ENCODE measurements at regions not wholly inside any gene's neighbourhood (a gene's known extent, or its start where the extent isn't known, plus 50 kb on each side); places are given as distances from the start of the nearest gene placed in this dataset.
"Not testable (repeated sequence)": the region's sequence is repeated elsewhere in the genome, so short reads cannot be mapped to it uniquely, and the experiment has no call there.

DNA sequence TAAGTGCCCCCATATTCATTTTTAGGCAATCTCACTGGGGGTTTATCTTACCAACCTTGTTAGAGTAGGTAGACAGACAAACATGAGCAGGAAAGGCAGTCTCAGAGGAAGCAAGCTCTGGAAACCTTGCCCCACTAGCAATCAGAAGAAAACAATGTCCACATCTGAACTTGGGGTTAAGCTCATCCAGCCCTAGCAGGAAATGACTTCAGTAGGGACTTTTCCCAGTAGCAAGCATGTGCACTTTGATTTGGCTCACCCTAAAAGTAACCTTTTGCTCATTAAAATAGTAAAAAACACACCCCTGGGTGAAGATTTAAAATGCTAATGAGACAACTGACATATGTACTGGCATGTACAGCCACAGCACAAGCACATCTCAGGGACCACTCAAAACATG is 175.5 kb downstream of the AKAIN1 start:
- DNase-seq (ENCODE audit: low read depth in 2 of 2) = no peak

GRCh38 chr18:5015213-5015612 is 181.8 kb downstream of the AKAIN1 start:
- DNase-seq (ENCODE audit: low read depth in 2 of 2) = no peak

DNA sequence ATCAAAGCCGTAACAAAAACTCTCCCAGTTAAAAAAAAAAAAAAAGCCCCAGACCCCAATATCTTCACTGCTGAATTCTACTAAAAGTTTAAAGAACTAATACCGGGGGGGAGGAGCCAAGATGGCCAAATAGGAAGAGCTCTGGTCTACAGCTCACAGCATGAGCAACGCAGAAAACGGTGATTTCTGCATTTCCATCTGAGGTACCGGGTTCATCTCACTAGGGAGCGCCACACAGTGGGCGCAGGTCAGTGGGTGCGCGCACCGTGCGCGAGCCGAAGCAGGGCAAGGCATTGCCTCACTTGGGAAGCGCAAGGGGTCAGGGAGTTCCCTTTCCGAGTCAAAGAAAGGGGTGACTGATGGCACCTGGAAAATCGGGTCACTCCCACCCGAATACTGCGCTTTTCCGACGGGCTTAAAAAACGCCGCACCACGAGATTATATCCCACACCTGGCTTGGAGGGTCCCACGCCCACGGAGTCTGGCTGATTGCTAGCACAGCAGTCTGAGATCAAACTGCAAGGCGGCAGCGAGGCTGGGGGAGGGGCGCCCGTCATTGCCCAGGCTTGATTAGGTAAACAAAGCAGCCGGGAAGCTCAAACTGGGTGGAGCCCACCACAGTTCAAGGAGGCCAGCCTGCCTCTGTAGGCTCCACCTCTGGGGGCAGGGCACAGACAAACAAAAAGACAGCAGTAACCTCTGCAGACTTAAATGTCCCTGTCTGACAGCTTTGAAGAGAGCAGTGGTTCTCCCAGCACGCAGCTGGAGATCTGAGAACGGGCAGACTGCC is 192.8 kb downstream of the AKAIN1 start:
- not testable (repeated sequence) for DNase-seq (ENCODE audit: low read depth in 2 of 2)

DNA sequence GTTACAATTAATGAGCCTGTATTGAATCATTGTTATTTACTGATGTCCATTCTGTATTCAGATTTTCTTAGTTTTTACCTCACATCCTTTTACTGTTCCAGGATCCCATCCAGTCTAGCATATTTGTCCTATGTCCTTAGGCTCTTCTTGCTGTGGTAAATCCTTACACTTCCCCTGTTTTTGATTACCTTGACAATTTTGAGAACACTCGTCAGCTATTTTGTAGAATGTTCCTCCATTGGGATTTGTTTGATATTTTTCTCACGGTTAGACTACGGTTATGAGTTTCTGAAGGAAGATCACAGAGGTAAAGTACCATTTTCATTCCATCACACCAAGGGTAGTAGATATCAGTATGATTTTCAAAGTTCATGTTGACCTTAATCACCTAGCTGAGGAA is 202.3 kb downstream of the AKAIN1 start:
- no peak for DNase-seq (ENCODE audit: low read depth in 2 of 2)

- DNase-seq (ENCODE audit: low read depth in 2 of 2) = no peak
Measured at GRCh38 chr18:4987452-4988405, 209.3 kb downstream of the AKAIN1 start.

GRCh38 chr18:4986677-4987076 is 210.4 kb downstream of the AKAIN1 start:
- DNase-seq (ENCODE audit: low read depth in 2 of 2) = no peak

- no peak for DNase-seq (ENCODE audit: low read depth in 2 of 2)
Measured at GRCh38 chr18:4986066-4986465, 211.0 kb downstream of the AKAIN1 start.

DNA sequence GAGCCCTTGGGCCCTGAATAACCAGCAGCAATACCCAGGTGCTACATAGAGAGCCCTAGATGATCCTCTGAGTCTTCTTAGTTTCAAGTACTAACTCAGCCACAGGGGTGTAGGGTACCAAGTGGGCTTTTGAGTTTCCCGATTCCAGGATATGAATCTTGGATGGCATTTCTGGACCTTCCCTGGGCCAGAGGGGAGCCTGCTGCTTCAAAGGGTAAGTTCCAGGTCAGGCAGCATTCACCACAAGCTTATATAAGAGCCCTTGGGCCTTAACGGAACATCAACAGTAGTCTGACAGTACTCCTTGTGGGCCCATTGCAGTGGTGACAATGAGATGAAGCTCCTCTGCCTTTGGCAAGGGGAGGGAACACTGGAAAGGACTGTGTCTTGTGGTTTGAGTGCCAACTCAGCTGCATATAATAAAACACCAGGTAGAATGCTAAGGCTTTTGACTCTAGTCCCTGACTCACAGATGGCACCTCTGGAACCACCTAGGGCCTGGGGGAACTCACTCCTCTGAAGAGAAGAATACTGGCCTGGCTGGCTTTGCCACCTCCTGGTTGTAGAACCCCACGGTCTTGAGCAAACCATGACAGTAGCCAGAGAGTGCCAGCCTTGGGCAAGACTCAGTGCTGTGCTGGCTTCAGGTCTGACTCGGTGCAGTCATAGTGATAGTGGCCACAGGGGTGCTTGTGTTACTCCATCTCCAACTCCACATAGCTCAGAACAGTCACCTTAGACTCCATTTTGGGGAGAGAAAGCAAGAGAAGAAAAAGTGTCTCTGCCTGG is 235.7 kb downstream of the AKAIN1 start:
- DNase-seq (ENCODE audit: low read depth in 2 of 2) = no peak

- no peak for DNase-seq (ENCODE audit: low read depth in 2 of 2)
Measured at GRCh38 chr18:4960578-4960977, 236.5 kb downstream of the AKAIN1 start.

DNA sequence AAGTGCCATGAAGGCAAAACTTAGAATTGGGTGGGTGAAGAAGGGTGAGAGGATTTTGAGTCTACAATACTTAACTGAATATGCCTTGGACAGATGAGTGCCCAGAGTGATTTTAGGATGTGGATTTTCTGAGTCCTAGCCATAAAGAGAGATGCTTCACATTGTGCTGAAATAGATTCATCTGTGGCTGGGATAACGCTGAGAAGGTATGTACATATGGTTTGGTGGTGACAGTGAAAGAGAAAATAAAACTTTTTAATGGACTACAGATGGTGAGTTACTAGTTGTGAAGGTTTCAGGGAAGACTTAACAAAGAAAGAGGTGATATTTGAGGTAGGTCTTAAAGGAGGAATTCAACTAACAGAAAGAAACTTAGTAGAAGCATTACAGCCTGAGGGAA is 265.8 kb downstream of the AKAIN1 start:
- no peak for DNase-seq (ENCODE audit: low read depth in 2 of 2)

GRCh38 chr18:4921548-4921947 is 275.5 kb downstream of the AKAIN1 start:
- DNase-seq (ENCODE audit: low read depth in 2 of 2) = no peak

DNA sequence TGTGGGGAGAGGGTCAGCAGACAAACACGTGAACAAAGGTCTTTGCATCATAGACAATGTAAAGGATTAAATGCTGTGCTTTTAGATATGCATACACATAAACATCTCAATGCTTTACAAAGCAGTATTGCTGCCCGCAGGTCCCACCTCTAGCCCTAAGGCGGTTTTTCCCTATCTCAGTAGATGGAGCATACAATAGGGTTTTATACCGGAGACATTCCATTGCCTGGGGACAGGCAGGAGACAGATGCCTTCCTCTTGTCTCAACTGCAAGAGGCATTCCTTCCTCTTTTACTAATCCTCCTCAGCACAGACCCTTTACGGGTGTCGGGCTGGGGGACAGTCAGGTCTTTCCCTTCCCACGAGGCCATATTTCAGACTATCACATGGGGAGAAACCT is 279.5 kb downstream of the AKAIN1 start:
- not testable (repeated sequence) for DNase-seq (ENCODE audit: low read depth in 2 of 2)

GRCh38 chr18:4908328-4908727 is 288.7 kb downstream of the AKAIN1 start:
- DNase-seq (ENCODE audit: low read depth in 2 of 2) = no peak

DNA sequence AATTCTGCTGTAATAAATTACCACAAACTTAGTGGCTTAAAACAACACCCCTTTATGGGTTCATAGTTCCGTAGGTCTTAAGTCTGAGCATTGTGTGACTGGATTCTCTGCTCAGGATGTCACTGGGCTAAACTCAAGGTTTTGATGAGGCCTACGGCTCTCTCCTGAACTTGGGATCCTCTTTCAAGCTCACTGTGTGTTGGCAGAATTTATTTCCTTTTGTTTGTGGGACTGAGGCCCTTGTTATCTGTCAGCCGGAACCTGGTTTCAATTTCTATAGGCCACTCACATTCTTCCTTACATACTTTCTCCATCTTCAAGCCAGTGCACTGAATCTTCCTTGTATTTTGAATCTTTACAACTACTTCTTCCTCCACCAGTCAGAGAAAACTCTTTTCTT is 290.2 kb downstream of the AKAIN1 start:
- no peak for DNase-seq (ENCODE audit: low read depth in 2 of 2)

DNA sequence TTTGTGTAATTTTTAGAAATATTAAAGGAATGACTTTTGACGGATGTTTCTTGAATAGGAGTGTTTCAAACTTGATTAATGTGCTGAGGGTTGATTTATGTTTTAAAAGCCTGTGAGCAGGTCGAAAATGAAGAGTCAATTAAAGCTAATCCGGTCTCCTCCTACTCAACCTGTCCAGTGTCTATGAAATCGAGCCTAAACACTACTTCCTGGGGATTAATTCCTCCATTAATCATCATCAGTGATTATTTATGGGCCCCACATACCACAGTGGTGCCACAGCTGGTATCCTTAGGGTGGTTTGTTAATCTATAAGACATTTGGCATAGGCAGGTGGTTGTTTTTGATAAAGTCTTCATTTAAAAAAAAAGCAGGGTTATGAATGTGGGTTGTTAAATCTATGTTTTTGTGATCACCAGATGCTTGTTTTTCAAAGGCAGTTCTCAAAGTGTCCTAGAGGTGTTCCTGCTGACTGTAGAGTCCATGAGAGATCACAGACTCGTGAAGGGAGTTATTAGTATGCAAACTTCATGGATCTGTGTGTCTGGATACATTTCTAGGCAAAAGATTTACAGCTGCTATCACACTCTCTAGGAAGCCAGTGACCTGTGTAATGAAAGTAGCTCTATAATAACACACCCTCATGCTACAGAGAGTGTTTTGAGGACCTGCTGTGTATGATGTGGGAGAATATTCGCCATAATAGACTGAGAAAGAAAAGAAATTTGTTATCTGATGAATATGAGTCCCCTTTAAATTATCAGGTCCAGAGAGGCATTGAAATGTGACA is 308.6 kb downstream of the AKAIN1 start:
- no peak for DNase-seq (ENCODE audit: low read depth in 2 of 2)

DNA sequence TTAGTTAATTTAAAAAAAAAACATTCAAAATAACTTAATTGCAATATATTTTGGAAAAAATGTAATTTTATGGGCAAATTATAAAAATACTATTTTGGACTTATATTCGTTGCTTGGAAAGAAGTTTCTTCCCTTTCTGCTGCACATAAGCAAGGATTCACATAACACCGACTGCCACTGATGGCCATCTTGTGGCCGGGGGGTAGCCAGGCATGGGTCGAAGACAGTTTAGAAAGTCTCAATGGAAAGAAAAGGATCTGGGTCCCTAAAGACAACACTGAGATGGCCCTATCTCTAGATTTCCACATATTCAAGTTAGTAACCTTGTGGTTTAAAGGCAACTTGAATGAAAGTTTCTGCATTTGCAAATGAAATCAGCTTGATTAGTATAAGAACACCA is 318.6 kb downstream of the AKAIN1 start:
- DNase-seq (ENCODE audit: low read depth in 2 of 2) = no peak

DNA sequence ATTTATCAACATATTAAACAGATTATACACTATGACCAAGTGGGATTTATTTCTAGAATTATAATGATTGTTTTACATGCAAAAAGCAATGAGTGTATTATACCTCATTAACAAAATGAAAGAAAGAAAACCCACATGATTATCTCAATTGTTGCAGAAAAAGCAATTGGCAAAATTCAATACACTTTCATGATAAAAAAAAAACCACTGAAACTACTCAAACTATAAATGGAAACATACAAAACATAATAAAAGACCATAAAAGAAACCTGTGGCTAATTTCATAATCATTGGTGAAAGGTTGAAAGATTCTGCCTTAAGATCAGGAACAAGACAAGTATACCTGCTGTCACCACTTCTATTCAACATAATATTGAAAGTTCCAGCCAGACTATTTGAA is 325.9 kb downstream of the AKAIN1 start:
- no peak for DNase-seq (ENCODE audit: low read depth in 2 of 2)

- no peak for DNase-seq (ENCODE audit: low read depth in 2 of 2)
Measured at GRCh38 chr18:4870177-4870773, 326.8 kb downstream of the AKAIN1 start.

DNA sequence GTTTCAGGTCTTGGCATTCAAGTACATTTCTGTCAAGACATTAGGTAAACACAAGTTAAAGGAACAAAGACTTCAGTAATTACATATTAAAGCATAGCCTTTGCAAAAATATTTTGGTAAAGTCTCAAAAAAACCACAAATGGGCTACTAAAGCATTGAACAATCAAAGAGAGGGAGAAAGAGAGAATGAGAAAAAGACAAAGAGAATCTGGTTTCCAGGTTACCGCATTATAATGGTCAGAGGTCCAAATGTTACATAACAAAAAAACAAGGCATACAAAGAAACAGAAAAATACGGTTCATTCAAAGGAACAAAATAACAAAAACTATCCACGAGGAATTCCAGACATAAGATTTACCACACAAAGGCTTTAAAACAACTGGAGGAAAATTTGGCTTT is 327.9 kb downstream of the AKAIN1 start:
- no peak for DNase-seq (ENCODE audit: low read depth in 2 of 2)

GRCh38 chr18:4858379-4859127 is 338.5 kb downstream of the AKAIN1 start:
- no peak for DNase-seq (ENCODE audit: low read depth in 2 of 2)
